ENCODE measurements at regions not wholly inside any gene's neighbourhood (a gene's known extent, or its start where the extent isn't known, plus 50 kb on each side); places are given as distances from the start of the nearest gene placed in this dataset.

DNA sequence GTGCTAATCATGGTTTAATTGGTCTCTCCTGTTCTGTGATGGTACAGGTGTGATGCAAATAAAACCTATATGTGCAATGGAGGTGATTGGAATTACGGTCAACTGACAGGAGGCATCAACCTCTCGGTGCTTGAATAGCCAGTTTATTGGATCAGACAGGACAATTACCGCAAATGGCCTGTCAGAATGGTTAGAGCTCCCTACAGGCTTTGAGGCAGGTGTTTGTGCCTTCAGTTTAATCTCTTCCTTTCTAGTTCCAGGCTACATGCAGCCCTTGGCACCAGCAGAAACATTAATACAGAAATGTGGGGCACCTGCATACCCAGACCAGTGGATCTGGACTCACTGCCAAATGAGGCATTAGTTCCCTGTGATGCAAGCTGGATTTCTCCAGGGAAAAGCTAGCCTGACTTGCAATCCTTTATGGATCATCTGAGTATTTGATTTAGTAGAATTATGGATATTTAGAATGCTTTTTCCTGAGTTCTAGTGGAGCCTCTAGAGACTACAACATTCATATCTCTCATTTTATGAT lies 128.6 kb downstream of the MAT2B start:
- Histone ChIP-seq H3F3A (ENCODE audit: insufficient read depth, low read length, poor library complexity, severe bottlenecking) (no peaks in the 10 kb centered on the region), H3K4me3 (ENCODE audit: low read length) (no peak overlapping the region), H3K9me2 (ENCODE audit: insufficient read depth, low read length) (no peaks in the 10 kb centered on the region), H3K9ac (ENCODE audit: low read length) (no peak overlapping the region), H3K4me2 (ENCODE audit: low read length) (no peak overlapping the region), H3K9me3 (ENCODE audit: low read length) (no peaks in the 10 kb centered on the region), H4K20me1 (ENCODE audit: insufficient read depth) (no peaks in the 10 kb centered on the region), H3K27me3 (ENCODE audit: insufficient read depth, low read depth, low read length) (no peaks in the 10 kb centered on the region), H3K79me2 (replicated peaks; ENCODE audit: insufficient read depth, low read length) (no peaks in the 10 kb centered on the region), H3K36me3 (ENCODE audit: insufficient read depth, low read length) (no peaks in the 10 kb centered on the region), H3K27ac (ENCODE audit: low read length) (no peak overlapping the region), H2AFZ (ENCODE audit: low read depth, low read length) (no peak overlapping the region)
- TF ChIP-seq RAD21 (conservative IDR thresholded peaks at IDR 0.05) (no peak), POLR2AphosphoS5 (IDR thresholded peaks at IDR 0.05) (peak; percentile 32), EZH2 (IDR thresholded peaks at IDR 0.05; ENCODE audit: borderline replicate concordance, insufficient read depth, low read length, poor library complexity, severe bottlenecking) (no peak), EP300 (conservative IDR thresholded peaks at IDR 0.05; ENCODE audit: poor library complexity, severe bottlenecking) (peak; percentile 19)

- H3K79me2 ChIP-seq (replicated peaks; ENCODE audit: insufficient read depth, low read length): no peaks in the 10 kb centered on the region
- H2AFZ ChIP-seq (ENCODE audit: low read depth, low read length): no peak overlapping the region
- H3K27ac ChIP-seq (ENCODE audit: low read length): no peak overlapping the region
- TF ChIP-seq SMC3 (conservative IDR thresholded peaks at IDR 0.05; ENCODE audit: poor library complexity) (no peak), EP300 (conservative IDR thresholded peaks at IDR 0.05; ENCODE audit: poor library complexity, severe bottlenecking) (no peak), EZH2 (IDR thresholded peaks at IDR 0.05; ENCODE audit: borderline replicate concordance, insufficient read depth, low read length, poor library complexity, severe bottlenecking) (no peak)
- TF ChIP-seq, protein P1, sequence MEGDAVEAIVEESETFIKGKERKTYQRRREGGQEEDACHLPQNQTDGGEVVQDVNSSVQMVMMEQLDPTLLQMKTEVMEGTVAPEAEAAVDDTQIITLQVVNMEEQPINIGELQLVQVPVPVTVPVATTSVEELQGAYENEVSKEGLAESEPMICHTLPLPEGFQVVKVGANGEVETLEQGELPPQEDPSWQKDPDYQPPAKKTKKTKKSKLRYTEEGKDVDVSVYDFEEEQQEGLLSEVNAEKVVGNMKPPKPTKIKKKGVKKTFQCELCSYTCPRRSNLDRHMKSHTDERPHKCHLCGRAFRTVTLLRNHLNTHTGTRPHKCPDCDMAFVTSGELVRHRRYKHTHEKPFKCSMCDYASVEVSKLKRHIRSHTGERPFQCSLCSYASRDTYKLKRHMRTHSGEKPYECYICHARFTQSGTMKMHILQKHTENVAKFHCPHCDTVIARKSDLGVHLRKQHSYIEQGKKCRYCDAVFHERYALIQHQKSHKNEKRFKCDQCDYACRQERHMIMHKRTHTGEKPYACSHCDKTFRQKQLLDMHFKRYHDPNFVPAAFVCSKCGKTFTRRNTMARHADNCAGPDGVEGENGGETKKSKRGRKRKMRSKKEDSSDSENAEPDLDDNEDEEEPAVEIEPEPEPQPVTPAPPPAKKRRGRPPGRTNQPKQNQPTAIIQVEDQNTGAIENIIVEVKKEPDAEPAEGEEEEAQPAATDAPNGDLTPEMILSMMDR (IDR thresholded peaks at IDR 0.05; ENCODE audit: poor library complexity, severe bottlenecking): no peak
- no peak overlapping the region for H3K4me3 ChIP-seq (ENCODE audit: low read length)
- H3K27me3 ChIP-seq (ENCODE audit: insufficient read depth, low read depth, low read length): no peaks in the 10 kb centered on the region
- H3K36me3 ChIP-seq (ENCODE audit: insufficient read depth, low read length): no peaks in the 10 kb centered on the region
- H3K9me3 ChIP-seq (ENCODE audit: low read length): no peaks in the 10 kb centered on the region
- H3K4me2 ChIP-seq (ENCODE audit: low read length): no peak overlapping the region
- H3K9me2 ChIP-seq (ENCODE audit: insufficient read depth, low read length): no peaks in the 10 kb centered on the region
- H4K20me1 ChIP-seq (ENCODE audit: insufficient read depth): no peaks in the 10 kb centered on the region
- no peaks in the 10 kb centered on the region for H3F3A ChIP-seq (ENCODE audit: insufficient read depth, low read length, poor library complexity, severe bottlenecking)
- no peak overlapping the region for H3K9ac ChIP-seq (ENCODE audit: low read length)
Measured at GRCh38 chr5:163635631-163636030, 130.2 kb downstream of the MAT2B start.

GRCh38 chr5:163642904-163643303 lies 137.5 kb downstream of the MAT2B start:
- Histone ChIP-seq H3K4me3 (ENCODE audit: low read length) (no peak overlapping the region), H3K27me3 (ENCODE audit: insufficient read depth, low read depth, low read length) (no peaks in the 10 kb centered on the region), H3F3A (ENCODE audit: insufficient read depth, low read length, poor library complexity, severe bottlenecking) (no peaks in the 10 kb centered on the region), H3K4me2 (ENCODE audit: low read length) (no peak overlapping the region), H3K9me2 (ENCODE audit: insufficient read depth, low read length) (no peaks in the 10 kb centered on the region), H3K79me2 (replicated peaks; ENCODE audit: insufficient read depth, low read length) (no peaks in the 10 kb centered on the region), H3K36me3 (ENCODE audit: insufficient read depth, low read length) (no peaks in the 10 kb centered on the region), H2AFZ (ENCODE audit: low read depth, low read length) (no peak overlapping the region), H3K27ac (ENCODE audit: low read length) (no peak overlapping the region), H3K9me3 (ENCODE audit: low read length) (no peaks in the 10 kb centered on the region), H4K20me1 (ENCODE audit: insufficient read depth) (no peaks in the 10 kb centered on the region), H3K9ac (ENCODE audit: low read length) (no peak overlapping the region)
- TF ChIP-seq TAF1 (IDR thresholded peaks at IDR 0.05; ENCODE audit: low read depth) (no peak), SMC3 (conservative IDR thresholded peaks at IDR 0.05; ENCODE audit: poor library complexity) (no peak), EZH2 (IDR thresholded peaks at IDR 0.05; ENCODE audit: borderline replicate concordance, insufficient read depth, low read length, poor library complexity, severe bottlenecking) (no peak), MXI1 (conservative IDR thresholded peaks at IDR 0.05; ENCODE audit: poor library complexity, severe bottlenecking) (no peak)
